ENCODE measurements at regions not wholly inside any gene's neighbourhood (a gene's known extent, or its start where the extent isn't known, plus 50 kb on each side); places are given as distances from the start of the nearest gene placed in this dataset.

DNA sequence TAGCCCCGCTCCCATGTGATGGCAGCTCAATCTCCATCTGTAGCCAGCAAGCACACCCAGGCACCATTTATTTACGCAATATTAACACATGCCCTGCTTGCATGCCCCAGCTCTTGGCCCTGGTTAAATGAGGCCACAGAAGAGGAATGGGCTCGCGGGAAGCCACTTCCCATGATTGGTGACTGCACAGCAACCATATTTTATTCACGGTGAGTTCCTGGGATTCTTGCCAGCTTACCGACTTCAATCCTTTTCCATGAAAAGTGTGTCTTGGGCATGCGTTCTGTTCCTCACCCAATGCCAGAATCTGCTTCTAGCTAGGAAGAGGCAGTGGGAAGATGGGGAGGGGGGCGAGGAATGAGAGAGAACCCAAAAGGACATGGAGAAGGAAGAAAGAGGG lies 54.7 kb downstream of the PITPNM2 start:
- TF ChIP-seq, protein P1, sequence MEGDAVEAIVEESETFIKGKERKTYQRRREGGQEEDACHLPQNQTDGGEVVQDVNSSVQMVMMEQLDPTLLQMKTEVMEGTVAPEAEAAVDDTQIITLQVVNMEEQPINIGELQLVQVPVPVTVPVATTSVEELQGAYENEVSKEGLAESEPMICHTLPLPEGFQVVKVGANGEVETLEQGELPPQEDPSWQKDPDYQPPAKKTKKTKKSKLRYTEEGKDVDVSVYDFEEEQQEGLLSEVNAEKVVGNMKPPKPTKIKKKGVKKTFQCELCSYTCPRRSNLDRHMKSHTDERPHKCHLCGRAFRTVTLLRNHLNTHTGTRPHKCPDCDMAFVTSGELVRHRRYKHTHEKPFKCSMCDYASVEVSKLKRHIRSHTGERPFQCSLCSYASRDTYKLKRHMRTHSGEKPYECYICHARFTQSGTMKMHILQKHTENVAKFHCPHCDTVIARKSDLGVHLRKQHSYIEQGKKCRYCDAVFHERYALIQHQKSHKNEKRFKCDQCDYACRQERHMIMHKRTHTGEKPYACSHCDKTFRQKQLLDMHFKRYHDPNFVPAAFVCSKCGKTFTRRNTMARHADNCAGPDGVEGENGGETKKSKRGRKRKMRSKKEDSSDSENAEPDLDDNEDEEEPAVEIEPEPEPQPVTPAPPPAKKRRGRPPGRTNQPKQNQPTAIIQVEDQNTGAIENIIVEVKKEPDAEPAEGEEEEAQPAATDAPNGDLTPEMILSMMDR (IDR thresholded peaks at IDR 0.05): no peak
- no peak for TF ChIP-seq POLR2A (IDR thresholded peaks at IDR 0.05)

All from tibial nerve (tissue), 3 donors.